OCI-LY1 (cell line): ENCODE measurements at regions not wholly inside any gene's neighbourhood (a gene's known extent, or its start where the extent isn't known, plus 50 kb on each side); places are given as distances from the start of the nearest gene placed in this dataset.

Experiments used
- H2AFZ ChIP-seq: fragments of 200-600 bp; sonication (generic), shearing (Covaris generic); 2 replicates; pipeline ENCODE4 v1.6.0; 2014; ENCODE audit warnings: antibody characterized with exemption, mild to moderate bottlenecking, low read length
- H3F3A ChIP-seq: fragments of 200-600 bp; sonication (generic), shearing (Covaris generic); 2 replicates; pipeline ENCODE4 v1.6.0; 2014; ENCODE audit warnings: mild to moderate bottlenecking, antibody characterized with exemption, low read length, moderate library complexity; ENCODE audit not compliant: insufficient read depth
- H3K27ac ChIP-seq: fragments of 200-600 bp; sonication (generic); 2 replicates; pipeline ENCODE4 v1.5.1; 2014; ENCODE audit warnings: low read length, mixed run types, mild to moderate bottlenecking, low read depth; ENCODE audit not compliant: poor library complexity, severe bottlenecking
- H3K27me3 ChIP-seq: fragments of 200-600 bp; sonication (generic); 2 replicates; pipeline ENCODE4 v1.6.0; 2014; ENCODE audit warnings: antibody characterized with exemption, mild to moderate bottlenecking, low read length, moderate library complexity; ENCODE audit not compliant: insufficient read depth
- H3K36me3 ChIP-seq: fragments of 200-600 bp; sonication (generic); 2 replicates; pipeline ENCODE4 v1.6.1; 2014; ENCODE audit warnings: mild to moderate bottlenecking, antibody characterized with exemption, low read length, moderate library complexity, mixed read lengths; ENCODE audit not compliant: insufficient read depth
- H3K4me1 ChIP-seq: fragments of 200-600 bp; sonication (generic); 2 replicates; pipeline ENCODE4 v1.5.1; 2014; ENCODE audit warnings: mild to moderate bottlenecking, low read length, moderate library complexity; ENCODE audit not compliant: insufficient read depth, severe bottlenecking
- H3K4me2 ChIP-seq: fragments of 200-600 bp; sonication (generic), shearing (Covaris generic); 2 replicates; pipeline ENCODE4 v1.6.1; 2014; ENCODE audit warnings: low read length
- H3K4me3 ChIP-seq: fragments of 200-600 bp; sonication (generic); 2 replicates; pipeline ENCODE4 v1.5.1; 2014; ENCODE audit warnings: low read length, low read depth, mild to moderate bottlenecking, mixed read lengths; ENCODE audit not compliant: poor library complexity, severe bottlenecking
- H3K79me2 ChIP-seq: fragments of 200-600 bp; shearing (Covaris generic); 2 replicates; pipeline ENCODE4 v1.6.1; 2016; ENCODE audit warnings: mixed run types, low read length, mixed read lengths; ENCODE audit not compliant: insufficient read depth
- H3K9ac ChIP-seq: fragments of 200-600 bp; sonication (generic), shearing (Covaris generic); 2 replicates; pipeline ENCODE4 v1.6.1; 2014; ENCODE audit warnings: mild to moderate bottlenecking, low read length, mixed read lengths
- H3K9me2 ChIP-seq: fragments of 200-600 bp; sonication (generic), shearing (Covaris generic); 2 replicates; pipeline ENCODE4 v1.6.1; 2014; ENCODE audit warnings: low read depth, mild to moderate bottlenecking, low read length, mixed read lengths
- H3K9me3 ChIP-seq: fragments of 200-600 bp; shearing (Covaris generic); 2 replicates; pipeline ENCODE4 v1.6.1; 2014; ENCODE audit warnings: low read length, mixed read lengths
- H4K20me1 ChIP-seq: fragments of 200-600 bp; sonication (generic), shearing (Covaris generic); 2 replicates; pipeline ENCODE4 v1.6.0; 2016; ENCODE audit warnings: mild to moderate bottlenecking, low read length; ENCODE audit not compliant: insufficient read depth
- EZH2 ChIP-seq: fragments of 200-600 bp; sonication (generic), shearing (Covaris generic); IDR thresholded peaks from 2 replicates; pipeline ENCODE4 v1.8.0; 2017; ENCODE audit warnings: borderline replicate concordance, mixed run types, mild to moderate bottlenecking, antibody characterized with exemption, low read length, moderate library complexity, mixed read lengths
- TF ChIP-seq, protein P1 (sequence below): fragments of 200-600 bp; sonication (generic), shearing (Covaris generic); IDR thresholded peaks from 2 replicates; pipeline ENCODE4 v1.5.1; 2017; ENCODE audit warnings: mild to moderate bottlenecking, antibody characterized with exemption, low read length, moderate library complexity, mixed read lengths

DNA sequence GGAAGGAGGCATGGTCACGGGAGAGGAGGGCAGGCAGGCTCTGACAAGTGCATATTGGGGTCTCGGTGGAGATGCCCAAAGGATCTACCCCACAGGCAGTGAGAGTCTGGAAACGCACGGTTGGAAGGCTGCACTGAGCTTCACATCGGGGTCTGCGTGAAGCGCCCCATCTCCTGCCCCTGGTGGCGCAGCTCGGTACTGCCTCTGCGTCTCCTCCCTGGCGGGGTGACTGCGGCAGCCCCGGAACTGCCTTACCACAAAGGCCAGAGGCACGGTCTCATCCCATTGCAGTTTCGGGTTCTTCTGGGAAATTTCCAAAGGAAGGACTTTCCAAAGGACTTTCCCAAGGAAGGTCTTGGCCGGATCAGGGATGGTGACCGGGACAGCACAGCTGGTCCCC is 69.2 kb upstream of the AJAP1 start:
- Histone ChIP-seq H3F3A (no peaks in the 10 kb centered on the region), H3K4me1 (no peaks in the 10 kb centered on the region), H3K9me3 (no peaks in the 10 kb centered on the region), H4K20me1 (no peaks in the 10 kb centered on the region), H3K4me2 (no peak overlapping the region), H2AFZ (no peak overlapping the region), H3K36me3 (no peaks in the 10 kb centered on the region), H3K27ac (no peak overlapping the region), H3K9ac (no peak overlapping the region), H3K4me3 (no peak overlapping the region), H3K79me2 (no peaks in the 10 kb centered on the region), H3K9me2 (no peaks in the 10 kb centered on the region), H3K27me3 (no peaks in the 10 kb centered on the region)
- TF ChIP-seq, protein P1, sequence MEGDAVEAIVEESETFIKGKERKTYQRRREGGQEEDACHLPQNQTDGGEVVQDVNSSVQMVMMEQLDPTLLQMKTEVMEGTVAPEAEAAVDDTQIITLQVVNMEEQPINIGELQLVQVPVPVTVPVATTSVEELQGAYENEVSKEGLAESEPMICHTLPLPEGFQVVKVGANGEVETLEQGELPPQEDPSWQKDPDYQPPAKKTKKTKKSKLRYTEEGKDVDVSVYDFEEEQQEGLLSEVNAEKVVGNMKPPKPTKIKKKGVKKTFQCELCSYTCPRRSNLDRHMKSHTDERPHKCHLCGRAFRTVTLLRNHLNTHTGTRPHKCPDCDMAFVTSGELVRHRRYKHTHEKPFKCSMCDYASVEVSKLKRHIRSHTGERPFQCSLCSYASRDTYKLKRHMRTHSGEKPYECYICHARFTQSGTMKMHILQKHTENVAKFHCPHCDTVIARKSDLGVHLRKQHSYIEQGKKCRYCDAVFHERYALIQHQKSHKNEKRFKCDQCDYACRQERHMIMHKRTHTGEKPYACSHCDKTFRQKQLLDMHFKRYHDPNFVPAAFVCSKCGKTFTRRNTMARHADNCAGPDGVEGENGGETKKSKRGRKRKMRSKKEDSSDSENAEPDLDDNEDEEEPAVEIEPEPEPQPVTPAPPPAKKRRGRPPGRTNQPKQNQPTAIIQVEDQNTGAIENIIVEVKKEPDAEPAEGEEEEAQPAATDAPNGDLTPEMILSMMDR = peak; percentile 71
- TF ChIP-seq EZH2 = no peak

- Histone ChIP-seq H3K9me2 (no peaks in the 10 kb centered on the region), H3K9ac (no peak overlapping the region), H3K36me3 (no peaks in the 10 kb centered on the region), H3K4me3 (no peak overlapping the region), H3K79me2 (no peaks in the 10 kb centered on the region), H3K27me3 (no peaks in the 10 kb centered on the region), H3K27ac (no peak overlapping the region), H4K20me1 (no peaks in the 10 kb centered on the region), H3K4me1 (no peaks in the 10 kb centered on the region), H3K9me3 (no peaks in the 10 kb centered on the region), H3K4me2 (no peak overlapping the region), H2AFZ (no peak overlapping the region), H3F3A (no peaks in the 10 kb centered on the region)
- TF ChIP-seq EZH2 = no peak
- TF ChIP-seq, protein P1 = no peak
These were observed 68.7 kb upstream of the AJAP1 start for GRCh38 chr1:4585705-4586104.

- TF ChIP-seq EZH2 = no peak
- TF ChIP-seq, protein P1 = no peak
- H3K9me3 ChIP-seq = no peaks in the 10 kb centered on the region
- no peaks in the 10 kb centered on the region for H3K27me3 ChIP-seq
- H2AFZ ChIP-seq = no peak overlapping the region
- no peaks in the 10 kb centered on the region for H3K79me2 ChIP-seq
- H3K4me3 ChIP-seq = no peak overlapping the region
- no peaks in the 10 kb centered on the region for H3K36me3 ChIP-seq
- H3F3A ChIP-seq = no peaks in the 10 kb centered on the region
- H3K4me2 ChIP-seq = no peak overlapping the region
- no peaks in the 10 kb centered on the region for H3K9me2 ChIP-seq
- no peaks in the 10 kb centered on the region for H4K20me1 ChIP-seq
- H3K9ac ChIP-seq = no peak overlapping the region
- H3K27ac ChIP-seq = no peak overlapping the region
- no peaks in the 10 kb centered on the region for H3K4me1 ChIP-seq
These were observed 67.7 kb upstream of the AJAP1 start for GRCh38 chr1:4586611-4587160.
